Osteocyte (in vitro differentiated cells): ENCODE measurements at regions not wholly inside any gene's neighbourhood (a gene's known extent, or its start where the extent isn't known, plus 50 kb on each side); places are given as distances from the start of the nearest gene placed in this dataset.

Source experiments
- DNase-seq: peaks from one replicate; pipeline ENCODE4 v3.0.0; 2021; ENCODE audit warnings: mixed read lengths; ENCODE audit not compliant: unreplicated experiment; ENCODE audit errors: extremely low spot score
- H3K27ac Mint-ChIP-seq: one replicate; pipeline ENCODE4 v1.8.0; 2021; ENCODE audit warnings: mild to moderate bottlenecking, mixed read lengths; ENCODE audit not compliant: unreplicated experiment
- H3K27me3 Mint-ChIP-seq: one replicate; pipeline ENCODE4 v1.8.0; 2021; ENCODE audit warnings: mixed read lengths; ENCODE audit not compliant: unreplicated experiment
- H3K36me3 Mint-ChIP-seq: one replicate; pipeline ENCODE4 v1.8.0; 2021; ENCODE audit warnings: mixed read lengths; ENCODE audit not compliant: unreplicated experiment
- H3K4me1 Mint-ChIP-seq: one replicate; pipeline ENCODE4 v1.8.0; 2021; ENCODE audit warnings: mixed read lengths; ENCODE audit not compliant: unreplicated experiment
- H3K4me3 Mint-ChIP-seq: one replicate; pipeline ENCODE4 v1.8.0; 2021; ENCODE audit warnings: mild to moderate bottlenecking, moderate library complexity, mixed read lengths; ENCODE audit not compliant: unreplicated experiment
- H3K9me3 Mint-ChIP-seq: one replicate; pipeline ENCODE4 v1.8.0; 2021; ENCODE audit warnings: mixed read lengths; ENCODE audit not compliant: unreplicated experiment
- TF ChIP-seq, protein P1 (sequence below): fragments of 200-600 bp; sonication (generic); IDR thresholded peaks from 2 replicates; pipeline ENCODE4 v1.5.0; 2021; ENCODE audit warnings: antibody characterized with exemption, mild to moderate bottlenecking, moderate library complexity

- Mint-ChIP-seq H3K27me3 (no peaks in the 10 kb centered on the region), H3K4me1 (peaks cover 42% of the 10 kb centered on the region), H3K27ac (no peak overlapping the region), H3K4me3 (no peak overlapping the region), H3K36me3 (no peaks in the 10 kb centered on the region), H3K9me3 (no peaks in the 10 kb centered on the region)
- TF ChIP-seq, protein P1, sequence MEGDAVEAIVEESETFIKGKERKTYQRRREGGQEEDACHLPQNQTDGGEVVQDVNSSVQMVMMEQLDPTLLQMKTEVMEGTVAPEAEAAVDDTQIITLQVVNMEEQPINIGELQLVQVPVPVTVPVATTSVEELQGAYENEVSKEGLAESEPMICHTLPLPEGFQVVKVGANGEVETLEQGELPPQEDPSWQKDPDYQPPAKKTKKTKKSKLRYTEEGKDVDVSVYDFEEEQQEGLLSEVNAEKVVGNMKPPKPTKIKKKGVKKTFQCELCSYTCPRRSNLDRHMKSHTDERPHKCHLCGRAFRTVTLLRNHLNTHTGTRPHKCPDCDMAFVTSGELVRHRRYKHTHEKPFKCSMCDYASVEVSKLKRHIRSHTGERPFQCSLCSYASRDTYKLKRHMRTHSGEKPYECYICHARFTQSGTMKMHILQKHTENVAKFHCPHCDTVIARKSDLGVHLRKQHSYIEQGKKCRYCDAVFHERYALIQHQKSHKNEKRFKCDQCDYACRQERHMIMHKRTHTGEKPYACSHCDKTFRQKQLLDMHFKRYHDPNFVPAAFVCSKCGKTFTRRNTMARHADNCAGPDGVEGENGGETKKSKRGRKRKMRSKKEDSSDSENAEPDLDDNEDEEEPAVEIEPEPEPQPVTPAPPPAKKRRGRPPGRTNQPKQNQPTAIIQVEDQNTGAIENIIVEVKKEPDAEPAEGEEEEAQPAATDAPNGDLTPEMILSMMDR = no peak
- DNase-seq = no peak
Observed at GRCh38 chr13:80475718-80476117, 134.8 kb upstream of the SPRY2 start.

- no peaks in the 10 kb centered on the region for H3K36me3 Mint-ChIP-seq
- DNase-seq = no peak
- no peak overlapping the region for H3K4me3 Mint-ChIP-seq
- TF ChIP-seq, protein P1 = no peak
- no peaks in the 10 kb centered on the region for H3K9me3 Mint-ChIP-seq
- peak overlapping the region; percentile 79 for H3K27ac Mint-ChIP-seq
- no peaks in the 10 kb centered on the region for H3K27me3 Mint-ChIP-seq
- peaks cover 62% of the 10 kb centered on the region for H3K4me1 Mint-ChIP-seq
Observed at GRCh38 chr13:80473695-80474094, 132.8 kb upstream of the SPRY2 start.

DNA sequence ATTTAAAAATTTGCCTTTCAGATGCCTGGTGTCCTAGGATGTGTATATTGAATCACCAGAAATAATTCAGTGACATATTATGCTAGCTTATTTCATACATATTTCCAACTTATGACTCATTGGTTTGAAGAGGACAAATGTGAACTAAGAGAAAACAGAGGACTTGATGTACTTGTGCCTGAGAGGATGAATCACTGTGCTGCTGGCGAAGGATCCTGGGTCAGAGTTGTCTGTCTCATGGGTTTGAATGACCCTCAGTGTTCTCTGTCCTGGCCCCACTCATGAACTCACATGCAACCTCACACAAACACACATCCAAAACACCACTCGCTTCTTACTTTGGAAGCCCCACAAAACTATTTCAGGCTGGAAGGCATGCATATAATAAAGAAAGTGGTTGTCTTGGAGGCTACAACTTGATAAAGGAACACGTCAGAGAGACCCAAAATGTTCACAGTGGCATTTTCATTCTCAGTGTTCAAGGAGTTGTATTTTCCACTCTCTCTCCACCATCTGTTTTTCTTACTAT, 129.0 kb upstream of the SPRY2 start:
- TF ChIP-seq, protein P1 = no peak
- peaks cover 57% of the 10 kb centered on the region for H3K4me1 Mint-ChIP-seq
- DNase-seq = no peak
- no peaks in the 10 kb centered on the region for H3K9me3 Mint-ChIP-seq
- H3K27me3 Mint-ChIP-seq = no peaks in the 10 kb centered on the region
- peak overlapping the region; percentile 17 for H3K4me3 Mint-ChIP-seq
- H3K27ac Mint-ChIP-seq = peak overlapping the region; percentile 98
- H3K36me3 Mint-ChIP-seq = no peaks in the 10 kb centered on the region

GRCh38 chr13:80469105-80469852, 128.4 kb upstream of the SPRY2 start:
- no peak for DNase-seq
- TF ChIP-seq, protein P1 = no peak
- H3K4me3 Mint-ChIP-seq = no peak overlapping the region
- peak overlapping the region; percentile 98 for H3K27ac Mint-ChIP-seq
- peaks cover 54% of the 10 kb centered on the region for H3K4me1 Mint-ChIP-seq
- H3K9me3 Mint-ChIP-seq = no peaks in the 10 kb centered on the region
- no peaks in the 10 kb centered on the region for H3K27me3 Mint-ChIP-seq
- H3K36me3 Mint-ChIP-seq = no peaks in the 10 kb centered on the region

DNA sequence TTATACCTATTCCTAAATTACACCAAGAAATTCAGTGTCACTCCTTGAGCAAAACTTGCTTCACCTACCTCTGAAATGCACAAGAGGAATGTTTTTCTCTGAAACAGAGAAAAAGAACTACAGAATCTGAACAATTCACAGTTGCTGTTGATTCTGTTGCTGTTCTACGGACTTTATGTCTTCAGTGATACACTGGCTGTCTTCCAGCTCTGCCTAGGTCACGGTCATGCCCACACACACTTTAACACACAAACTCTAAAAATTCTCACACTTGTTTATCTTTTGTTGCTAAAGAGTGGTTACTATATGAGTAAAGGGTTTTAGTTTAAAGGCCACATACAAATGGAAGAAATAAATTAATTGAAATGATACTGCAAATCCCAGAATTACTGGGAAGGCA, 124.4 kb upstream of the SPRY2 start:
- Mint-ChIP-seq H3K27ac (no peak overlapping the region), H3K27me3 (no peaks in the 10 kb centered on the region), H3K4me1 (peaks cover 34% of the 10 kb centered on the region), H3K4me3 (no peak overlapping the region), H3K9me3 (no peaks in the 10 kb centered on the region), H3K36me3 (no peaks in the 10 kb centered on the region)
- TF ChIP-seq, protein P1 = no peak
- DNase-seq = no peak
